ENCODE measurements at regions not wholly inside any gene's neighbourhood (a gene's known extent, or its start where the extent isn't known, plus 50 kb on each side); places are given as distances from the start of the nearest gene placed in this dataset.

DNA sequence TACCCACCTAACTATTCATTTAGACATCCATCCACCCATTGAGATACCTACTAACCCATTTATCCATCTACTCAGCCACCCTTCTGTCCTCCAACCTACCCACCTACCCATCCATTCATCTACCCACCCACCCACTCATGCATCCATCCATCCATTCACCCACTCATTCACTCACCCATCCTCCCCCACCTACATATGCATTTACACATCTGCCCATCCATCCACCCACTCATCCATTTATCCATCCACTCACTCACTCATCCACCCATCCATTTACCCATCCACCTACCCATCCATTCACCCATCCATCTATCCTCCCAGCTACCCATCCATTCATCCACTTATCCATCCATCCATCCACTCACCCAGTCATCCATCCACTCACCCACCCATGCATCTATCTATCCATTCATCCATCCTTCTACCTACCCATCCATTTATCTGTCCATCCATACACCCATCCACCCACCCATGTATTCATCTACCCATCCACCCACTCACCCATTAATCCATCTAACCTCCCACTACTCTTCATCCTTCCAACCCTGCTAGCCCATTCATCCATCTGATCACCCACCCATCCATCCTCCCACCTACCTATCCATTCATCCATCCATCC is 378.7 kb downstream of the CTTN start:
- no peak for DNase-seq

DNA sequence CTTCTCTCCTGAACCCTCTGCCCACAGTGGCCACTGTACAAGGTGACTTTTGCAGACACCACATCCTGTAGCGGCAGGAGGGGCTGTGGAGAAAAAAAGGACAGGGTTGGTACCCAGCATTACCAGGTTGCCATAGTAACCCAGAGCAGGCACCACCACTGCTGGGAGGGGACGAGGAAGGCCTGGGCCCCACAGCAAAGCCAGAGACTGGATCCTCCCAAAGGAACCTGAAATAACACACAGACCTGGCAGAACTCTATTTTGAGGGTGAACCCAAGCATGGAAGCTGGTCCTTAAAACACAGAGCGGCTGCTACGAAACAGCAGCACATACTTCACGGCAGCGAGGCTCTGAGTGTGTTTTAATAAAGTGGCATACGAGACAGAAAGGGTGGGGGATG is 380.6 kb downstream of the CTTN start:
- no peak for DNase-seq

GRCh38 chr11:70779433-70780245 is 381.3 kb downstream of the CTTN start:
- no peak for DNase-seq

GRCh38 chr11:70780246-70780535 is 381.9 kb downstream of the CTTN start:
- no peak for DNase-seq

DNA sequence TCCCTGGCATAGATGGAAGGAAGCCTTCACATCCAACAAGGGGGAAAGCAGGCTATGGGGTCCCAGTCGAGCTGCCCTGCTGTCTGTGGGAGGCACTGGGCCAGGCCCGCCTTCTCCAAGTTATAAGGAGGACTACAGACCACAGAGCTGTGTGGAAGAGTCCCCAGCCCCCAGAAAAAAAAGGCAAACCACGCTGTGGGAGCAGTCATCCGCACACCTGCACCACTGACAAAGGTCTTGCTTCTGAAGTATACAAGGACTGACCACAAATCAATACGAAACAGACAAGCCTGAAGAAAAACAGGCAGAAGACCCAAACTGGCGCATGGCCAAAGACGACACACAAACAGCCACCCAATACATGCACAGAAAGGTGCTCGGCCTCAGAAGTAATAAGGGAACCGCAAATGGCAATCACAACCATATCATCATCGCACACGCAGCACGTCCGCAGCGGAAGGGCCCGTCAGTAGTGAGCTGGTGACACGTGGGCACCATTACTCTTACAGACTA is 384.1 kb downstream of the CTTN start:
- no peak for DNase-seq

GRCh38 chr11:70783356-70783755 is 385.0 kb downstream of the CTTN start:
- no peak for DNase-seq

- no peak for DNase-seq
Measured at GRCh38 chr11:70783821-70784220, 385.5 kb downstream of the CTTN start.

DNA sequence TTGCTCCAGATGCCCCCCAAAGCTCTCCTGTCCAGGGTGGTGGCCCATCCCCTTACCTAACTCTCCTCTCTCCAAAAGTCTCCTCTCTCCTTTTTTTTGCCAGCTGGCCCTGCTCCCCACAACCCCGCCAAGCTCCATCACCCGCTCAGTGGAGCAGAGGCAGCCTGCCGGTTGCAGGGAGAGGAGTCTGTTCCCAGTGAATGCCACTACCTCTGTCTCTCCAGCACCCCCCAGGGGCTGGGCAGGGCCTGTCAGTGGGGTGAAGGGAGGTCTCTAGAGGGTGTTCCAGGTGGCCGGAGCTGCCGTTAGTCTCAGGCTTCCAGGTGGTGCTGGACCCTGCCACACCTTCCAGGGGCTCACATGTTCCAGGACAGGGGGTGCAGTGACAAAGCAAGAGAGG is 387.0 kb downstream of the CTTN start:
- DNase-seq = no peak

DNA sequence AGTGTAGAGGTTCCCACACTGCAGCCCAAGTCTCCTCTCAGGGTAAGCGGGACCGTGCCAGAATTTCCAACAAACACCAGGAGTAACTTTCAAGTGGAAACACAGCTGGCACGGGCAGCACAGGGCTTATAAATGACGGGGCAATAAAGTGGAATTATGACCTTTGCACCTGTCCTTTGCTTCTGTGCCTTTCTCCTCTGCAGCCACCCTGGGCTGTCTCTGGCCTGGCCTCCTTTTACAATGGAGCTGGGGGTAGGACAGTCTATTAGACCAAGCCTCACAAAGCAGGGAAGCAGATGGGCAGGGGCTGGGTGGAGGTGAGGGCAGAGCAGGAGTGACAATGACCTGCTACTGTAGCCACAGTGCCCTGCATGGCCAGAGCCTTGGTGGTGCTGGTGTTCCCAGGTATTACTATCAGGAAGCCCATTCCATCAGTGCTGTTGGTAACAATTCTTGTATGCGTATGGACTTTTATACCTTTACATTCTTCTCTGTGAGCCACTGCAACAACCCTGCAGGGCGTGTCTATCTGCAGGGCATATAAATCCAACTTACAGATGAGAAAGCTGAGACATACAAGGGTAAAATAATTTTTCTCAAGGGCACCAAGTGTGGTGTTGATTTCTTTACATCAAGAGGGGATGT is 387.8 kb downstream of the CTTN start:
- DNase-seq = no peak

DNA sequence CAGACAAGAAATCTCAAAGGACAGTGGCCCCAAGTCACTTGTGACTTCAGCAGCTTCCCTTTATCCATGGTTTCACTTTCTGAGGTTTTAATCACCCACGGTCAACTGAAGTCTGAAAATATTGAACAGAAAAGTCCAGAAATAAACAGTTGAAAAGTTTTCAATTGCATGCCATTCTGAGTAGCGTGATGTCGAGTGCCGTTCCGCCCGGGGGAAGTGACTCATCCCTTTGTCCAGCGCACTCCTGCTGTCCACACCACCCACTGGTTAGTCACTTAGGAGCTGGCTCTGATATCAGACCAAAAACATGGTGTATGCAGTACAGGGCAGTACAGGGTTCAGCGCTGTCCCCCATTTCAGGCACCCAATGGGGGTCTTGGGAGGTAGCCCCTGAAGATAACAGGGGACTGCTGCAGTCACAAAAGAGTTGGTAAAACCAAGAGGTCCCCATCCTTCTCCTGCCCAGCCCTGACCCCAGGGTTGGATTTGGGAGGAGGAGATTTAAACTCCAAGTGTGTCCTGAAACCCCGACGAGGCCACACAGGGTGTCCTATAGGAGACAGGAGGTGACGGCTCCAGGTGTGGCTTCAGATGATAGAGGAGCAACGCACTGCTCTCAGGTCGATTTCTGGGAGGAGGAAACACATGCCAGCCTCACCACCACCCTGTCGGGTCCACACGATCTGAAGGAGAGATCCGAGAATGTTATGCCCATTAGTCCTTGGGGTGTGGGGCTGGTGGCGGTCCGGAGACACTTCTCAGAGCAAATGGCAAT is 390.1 kb downstream of the CTTN start:
- no peak for DNase-seq

DNA sequence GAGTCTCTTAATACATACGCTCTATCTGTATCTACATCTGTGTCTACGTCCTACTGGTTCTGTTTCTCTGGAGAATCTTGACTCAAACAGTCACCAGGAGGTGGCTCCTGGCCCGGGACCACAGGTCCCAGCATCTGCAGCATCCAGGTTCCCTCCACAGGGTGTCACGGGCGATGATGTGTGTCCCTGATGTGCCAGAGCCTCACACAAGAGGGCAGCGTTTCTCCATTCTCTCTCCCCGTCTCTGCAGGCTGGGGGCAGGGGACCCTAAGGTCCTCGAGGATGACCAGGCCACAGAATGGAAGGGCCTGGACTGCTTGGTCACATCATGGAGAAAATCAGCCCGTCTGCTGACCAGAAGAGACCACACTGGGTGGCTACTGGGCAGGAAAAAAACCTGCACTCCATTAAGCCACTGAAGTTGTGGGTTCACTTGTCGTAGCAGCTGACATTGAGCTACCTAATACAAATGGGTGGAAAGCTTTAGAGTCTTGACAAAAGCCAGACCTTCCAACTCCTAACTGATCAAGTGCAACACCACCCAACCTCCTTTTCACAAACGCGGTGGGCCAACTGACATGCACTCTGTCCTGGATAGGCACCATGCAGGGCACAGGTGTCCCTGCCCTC is 392.5 kb downstream of the CTTN start:
- no peak for DNase-seq

DNA sequence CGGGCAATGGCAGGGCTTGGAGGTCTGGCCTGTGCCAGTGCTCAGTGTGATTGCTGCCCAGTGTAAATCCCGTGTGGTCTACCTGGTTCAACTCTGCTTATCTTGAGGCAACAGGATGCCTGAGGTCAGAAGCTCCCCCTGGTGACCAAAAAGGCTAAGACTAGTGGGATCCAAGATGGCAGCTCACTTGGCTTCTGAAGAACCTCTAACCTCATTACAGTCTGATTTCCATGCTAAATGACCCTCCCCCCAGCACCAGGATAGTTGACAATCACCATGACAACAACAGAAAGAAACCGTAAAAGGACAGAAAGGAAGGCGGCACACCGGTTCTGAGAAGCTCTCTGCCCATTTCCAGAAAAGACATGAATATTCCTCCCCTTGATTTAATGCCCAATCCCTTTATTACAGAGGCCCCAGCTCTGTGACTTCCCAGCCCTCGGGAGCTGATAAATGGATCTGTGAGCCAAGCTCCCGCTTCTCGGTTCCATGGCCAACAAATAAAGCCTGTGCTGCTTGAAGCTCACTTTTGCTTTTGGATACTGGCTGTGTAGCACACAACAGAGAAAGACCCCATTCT is 398.4 kb downstream of the CTTN start:
- no peak for DNase-seq

DNA sequence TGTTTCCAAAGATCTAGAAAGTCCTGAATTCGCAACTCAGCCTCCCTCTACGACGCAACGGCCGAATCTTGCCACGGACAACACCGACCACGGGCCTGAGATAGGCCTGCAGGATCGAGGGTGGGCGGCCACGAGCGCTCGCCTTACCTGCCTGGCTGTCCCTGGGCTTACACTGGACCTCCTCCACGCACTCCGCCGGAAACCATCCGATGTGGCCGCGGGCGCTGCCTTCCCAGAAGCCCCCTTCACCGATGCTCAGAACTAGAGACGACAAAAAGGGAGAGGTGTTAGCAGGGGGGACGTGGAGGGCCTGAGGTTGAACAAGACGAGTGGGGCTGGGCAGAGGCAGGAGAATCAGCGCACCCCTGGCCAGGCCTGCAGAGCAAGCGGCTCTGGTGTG is 400.0 kb downstream of the CTTN start:
- no peak for DNase-seq

- no peak for DNase-seq
Measured at GRCh38 chr11:70799386-70799785, 401.1 kb downstream of the CTTN start.

- DNase-seq = no peak
Measured at GRCh38 chr11:70802185-70802584, 403.9 kb downstream of the CTTN start.

DNA sequence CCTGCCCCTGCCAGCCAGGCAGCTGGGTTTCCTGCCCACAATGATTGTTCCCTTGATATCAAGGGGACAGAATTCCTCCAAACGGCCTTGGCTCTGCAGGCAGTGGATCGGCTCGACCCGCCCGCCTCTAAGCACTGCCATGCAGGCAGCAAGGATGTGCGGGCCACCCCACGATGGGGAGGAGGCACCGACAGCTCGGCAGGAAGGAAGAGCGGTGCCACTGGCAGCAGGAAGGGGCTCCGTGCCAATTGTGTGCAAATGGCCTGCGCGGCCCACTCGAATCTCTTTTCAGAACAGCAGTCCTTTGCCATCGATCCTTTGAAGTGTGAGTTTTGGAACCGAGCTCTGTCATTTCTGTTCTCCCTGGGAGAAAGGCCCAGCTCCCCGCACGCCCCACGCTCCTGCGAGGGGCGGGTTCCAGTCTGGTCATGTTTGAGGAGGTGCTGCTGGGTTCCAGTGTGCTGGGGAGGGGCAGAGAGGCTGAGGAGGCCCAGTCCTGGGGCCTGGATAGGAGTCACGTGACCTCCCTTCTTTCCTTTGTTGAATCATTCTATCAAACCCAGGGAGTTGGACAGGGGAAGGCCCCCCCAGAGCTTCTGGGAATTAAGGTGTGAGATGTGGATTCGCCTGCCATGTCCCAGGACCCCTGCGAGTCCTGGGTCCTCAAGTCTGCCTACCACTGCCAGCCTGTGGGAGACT is 406.0 kb downstream of the CTTN start:
- DNase-seq = no peak

DNA sequence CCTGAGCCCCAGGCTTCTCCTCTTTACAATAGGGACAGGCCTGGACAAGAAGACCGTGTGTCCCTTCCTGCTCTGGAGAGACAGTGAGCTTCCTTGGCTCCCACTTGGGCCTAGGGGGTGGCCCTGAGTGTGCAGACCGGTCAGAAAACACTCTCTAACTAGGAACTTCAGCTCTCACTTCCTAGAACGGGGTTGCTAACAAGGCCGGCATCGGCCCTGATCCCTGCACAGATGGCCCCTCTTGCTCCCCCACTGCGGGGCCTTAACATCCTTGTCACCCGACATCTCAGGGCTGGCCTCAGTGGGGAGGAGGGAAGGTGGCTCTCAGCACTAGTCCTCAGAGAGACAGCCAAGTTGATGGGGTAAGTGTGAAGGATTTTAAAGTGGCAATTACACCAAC is 406.9 kb downstream of the CTTN start:
- no peak for DNase-seq

GRCh38 chr11:70805971-70806370 is 407.6 kb downstream of the CTTN start:
- DNase-seq = no peak

DNA sequence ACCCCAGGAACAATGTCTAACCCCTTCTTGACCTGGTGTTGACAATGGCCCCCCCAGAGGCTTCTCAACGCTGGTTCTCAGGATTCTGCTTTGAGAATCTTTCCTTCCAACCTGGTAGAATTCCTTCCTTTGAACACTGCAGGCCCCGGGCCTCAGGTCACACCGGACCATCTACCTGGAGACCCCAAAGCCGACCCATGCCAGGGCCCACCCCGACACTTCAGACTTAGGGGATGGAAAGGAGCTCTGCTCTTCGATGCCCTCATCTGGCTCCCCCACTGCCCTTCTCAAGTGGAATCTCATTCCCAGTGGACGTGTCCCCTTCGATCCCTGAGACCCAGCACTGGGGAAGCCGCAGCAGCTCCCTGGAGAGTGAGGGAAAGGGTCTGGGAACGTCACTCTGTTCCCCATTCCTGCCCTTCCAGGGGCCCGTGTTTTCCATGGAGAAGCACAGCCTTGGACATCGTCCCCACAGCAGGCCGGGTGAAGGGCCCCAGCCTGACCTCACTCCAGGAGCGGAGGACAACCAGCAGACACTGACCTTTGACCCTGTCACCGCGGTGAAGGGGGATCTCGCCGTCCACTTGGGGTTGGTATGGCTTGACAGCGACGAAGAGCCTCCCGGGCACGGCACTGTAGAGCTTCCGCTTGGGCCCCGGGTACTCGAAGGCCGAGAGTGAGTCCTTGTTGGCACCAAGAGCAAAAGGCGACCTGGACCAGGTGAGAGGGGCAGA is 408.3 kb downstream of the CTTN start:
- no peak for DNase-seq

DNA sequence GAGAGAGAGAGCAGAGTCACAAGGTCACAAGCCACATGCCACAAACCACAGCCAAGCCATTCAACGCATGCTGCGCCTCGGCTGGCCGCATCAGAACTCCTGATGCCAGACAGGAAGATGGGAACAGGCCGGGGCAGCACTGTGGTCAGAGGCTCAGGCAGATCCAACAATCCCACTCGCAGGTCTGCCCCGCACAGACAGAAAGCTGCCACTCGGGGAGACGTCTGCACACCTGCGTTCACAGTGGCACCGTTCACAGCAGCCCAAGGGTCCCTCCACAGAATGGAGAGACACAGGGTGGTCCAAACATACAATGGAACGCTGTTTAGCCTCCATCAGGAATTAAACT is 408.8 kb downstream of the CTTN start:
- no peak for DNase-seq

DNA sequence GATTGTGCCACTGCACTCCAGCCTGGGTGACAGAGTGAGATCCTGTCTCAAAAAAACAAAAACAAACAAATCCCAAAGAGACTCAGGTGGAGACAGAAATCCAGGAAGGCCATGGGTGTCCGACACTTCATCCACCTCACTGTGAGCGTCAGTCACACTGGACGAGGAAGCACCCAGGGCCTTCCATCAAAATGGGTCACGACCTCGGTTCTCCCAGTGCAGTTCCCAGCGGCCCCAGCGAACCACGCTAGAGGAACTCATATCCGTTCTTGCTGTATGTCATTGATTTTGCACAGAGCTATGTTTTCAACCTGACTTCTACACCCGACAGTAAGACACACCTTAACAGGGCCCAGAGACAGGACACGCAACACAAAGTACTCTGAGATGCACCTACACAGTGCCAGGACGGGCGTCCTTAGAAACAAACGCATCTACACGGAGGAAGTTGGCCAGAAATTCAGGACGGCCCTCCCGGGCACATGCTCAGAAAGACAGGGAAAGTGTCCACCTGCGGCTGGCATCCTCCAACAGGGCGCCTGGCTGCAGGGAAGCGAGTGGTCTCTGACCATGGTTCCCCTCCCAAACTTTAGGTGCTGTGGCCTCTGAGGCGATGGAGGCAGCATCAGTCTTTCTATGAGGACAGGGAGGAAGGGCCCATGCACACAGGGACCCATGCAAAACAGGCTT is 410.5 kb downstream of the CTTN start:
- no peak for DNase-seq
